VCaP (cell line): ENCODE measurements at regions not wholly inside any gene's neighbourhood (a gene's known extent, or its start where the extent isn't known, plus 50 kb on each side); places are given as distances from the start of the nearest gene placed in this dataset.

Experiments
- H3K27ac ChIP-seq: fragments of 450-650 bp; 2 replicates; pipeline ENCODE4 v1.5.1; 2017
- CTCF ChIP-seq: fragments of 450-650 bp; conservative IDR thresholded peaks from 2 replicates; pipeline ENCODE4 v1.5.1; 2017; ENCODE audit warnings: mild to moderate bottlenecking, moderate library complexity

- no peak overlapping the region for H3K27ac ChIP-seq
- no peak for TF ChIP-seq CTCF
Measured at GRCh38 chr18:75588412-75588811, 160.9 kb upstream of the SMIM21 start.

GRCh38 chr18:75587131-75587530 is 159.6 kb upstream of the SMIM21 start:
- H3K27ac ChIP-seq, result no peak overlapping the region
- no peak for TF ChIP-seq CTCF

GRCh38 chr18:75586130-75586889 is 158.8 kb upstream of the SMIM21 start:
- H3K27ac ChIP-seq, result no peak overlapping the region
- no peak for TF ChIP-seq CTCF

- no peak overlapping the region for H3K27ac ChIP-seq
- TF ChIP-seq CTCF, result no peak
Measured at GRCh38 chr18:75582940-75583339, 155.4 kb upstream of the SMIM21 start.

- no peak overlapping the region for H3K27ac ChIP-seq
- TF ChIP-seq CTCF, result no peak
Measured at GRCh38 chr18:75582406-75582821, 154.9 kb upstream of the SMIM21 start.

- no peak overlapping the region for H3K27ac ChIP-seq
- TF ChIP-seq CTCF, result no peak
Measured at GRCh38 chr18:75581336-75582131, 154.0 kb upstream of the SMIM21 start.

GRCh38 chr18:75574187-75574586 is 146.7 kb upstream of the SMIM21 start:
- no peak for TF ChIP-seq CTCF
- no peak overlapping the region for H3K27ac ChIP-seq
